HepG2 (cell line): ENCODE measurements at regions not wholly inside any gene's neighbourhood (a gene's known extent, or its start where the extent isn't known, plus 50 kb on each side); places are given as distances from the start of the nearest gene placed in this dataset.

Experiments used
- ATAC-seq: fragments of 200-7000 bp; cut with Tn5 transposase; 3 replicates; pipeline ENCODE4 v1.9.1; 2020; ENCODE audit warnings: mild to moderate bottlenecking, moderate library complexity
- BruUV-seq: library from RNA; stranded (reverse); fragments of 400-500 nt; replicated peaks from 2 replicates; lab custom pipeline; 2021; lab: Mats Ljungman, UMichigan
- CTCF ChIA-PET: fragments of 300-600 bp; formaldehyde crosslinking; extraction: SDS; loops from one replicate; lab custom pipeline; 2021; ENCODE audit warnings: low total read pairs, inconsistent platforms, low intra/inter-chr PET ratio; lab: Yijun Ruan, JAX
- POLR2A ChIA-PET: fragments of 350-600 bp; sonication (Branson Sonifier 250); formaldehyde crosslinking; loops from one replicate; lab custom pipeline; 2020; ENCODE audit warnings: antibody characterized with exemption, inconsistent platforms; lab: Yijun Ruan, JAX
- DNase-seq: peaks from one replicate; pipeline ENCODE4 v3.0.0-alpha.2; 2015; ENCODE audit warnings: low spot score
- FAIRE-seq: peaks from 3 replicates; lab custom pipeline; 2011; peaks lifted over from hg19 to GRCh38; lab: Jason Lieb, UNC
- H2AFZ ChIP-seq: one replicate; pipeline ENCODE4 v1.6.1; 2011; ENCODE audit warnings: low read length, inconsistent platforms
- H3K27ac ChIP-seq: fragments of 300-600 bp; 3 replicates; pipeline ENCODE4 v1.8.0; 2011; ENCODE audit warnings: mixed run types, mild to moderate bottlenecking, mixed read lengths, low read length, inconsistent platforms; ENCODE audit not compliant: insufficient read depth; ENCODE audit errors: extremely low read length
- H3K27me3 ChIP-seq, 2 experiments: fragments of 200-600 bp in 1 of 2; 2 replicates in 1 of 2; 3 replicates in 1 of 2; pipeline versions ENCODE4 v1.6.0 to v1.8.0; 2011; ENCODE audit warnings: low read length in 2 of 2, mild to moderate bottlenecking in 2 of 2, moderate library complexity in 2 of 2, inconsistent platforms in 1 of 2; ENCODE audit not compliant: insufficient read depth in 2 of 2, control insufficient read depth in 1 of 2
- H3K36me3 ChIP-seq, 2 experiments: fragments of 200-600 bp in 1 of 2; replicated peaks in 1 of 2; 2 replicates in 1 of 2; 3 replicates in 1 of 2; pipeline versions ENCODE4 v1.5.1 to v1.8.0; 2011; ENCODE audit warnings: low read length in 2 of 2, inconsistent platforms in 1 of 2; ENCODE audit not compliant: insufficient read depth in 2 of 2, control insufficient read depth in 1 of 2
- H3K4me1 ChIP-seq: 2 replicates; pipeline ENCODE4 v1.5.1; 2012; ENCODE audit warnings: low read length, inconsistent platforms; ENCODE audit not compliant: insufficient read depth
- H3K4me2 ChIP-seq: 2 replicates; pipeline ENCODE4 v1.6.0; 2011; ENCODE audit warnings: low read depth, low read length, inconsistent platforms
- H3K4me3 ChIP-seq, 3 experiments: fragments of 200-600 bp in 1 of 3; sonication (generic), shearing (Covaris generic) in 1 of 3; replicated peaks in 1 of 3; 2 replicates each; pipeline ENCODE4 v1.5.1; 2011 to 2016; ENCODE audit warnings: low read length in 3 of 3, inconsistent platforms in 2 of 3, low read depth in 2 of 3, mild to moderate bottlenecking in 2 of 3, control low read depth in 1 of 3, mixed read lengths in 1 of 3; ENCODE audit not compliant: insufficient read depth in 1 of 3
- H3K79me2 ChIP-seq: one replicate; pipeline ENCODE4 v1.6.1; 2011; ENCODE audit warnings: low read length, inconsistent platforms; ENCODE audit not compliant: insufficient read depth
- H3K9ac ChIP-seq: 2 replicates; pipeline ENCODE4 v1.6.0; 2011; ENCODE audit warnings: mild to moderate bottlenecking, low read depth, low read length, inconsistent platforms; ENCODE audit not compliant: insufficient read depth
- H3K9me3 ChIP-seq: 2 replicates; pipeline ENCODE4 v1.5.1; 2012; ENCODE audit warnings: mild to moderate bottlenecking, low read length
- H4K20me1 ChIP-seq: 2 replicates; pipeline ENCODE4 v1.6.0; 2011; ENCODE audit warnings: inconsistent platforms, mild to moderate bottlenecking, low read length, moderate library complexity; ENCODE audit not compliant: insufficient read depth
- AKAP8 ChIP-seq: sonication (generic); formaldehyde crosslinking; IDR thresholded peaks from 2 replicates; pipeline ENCODE4 v1.5.1; 2020; ENCODE audit warnings: mild to moderate bottlenecking, missing genetic modification reagents
- AKNA ChIP-seq: sonication (generic); formaldehyde crosslinking; IDR thresholded peaks from 2 replicates; pipeline ENCODE4 v1.4.0; 2020; ENCODE audit warnings: missing genetic modification reagents, borderline replicate concordance
- CEBPB ChIP-seq: IDR thresholded peaks from 2 replicates; pipeline ENCODE4 v1.6.1; 2011; ENCODE audit warnings: low read depth, low read length, improper control_type of control experiment, borderline replicate concordance
- CERS6 ChIP-seq: sonication (generic); formaldehyde crosslinking; IDR thresholded peaks from 2 replicates; pipeline ENCODE4 v1.5.0; 2020; ENCODE audit warnings: missing genetic modification reagents
- GABPB1 ChIP-seq: IDR thresholded peaks from 2 replicates; pipeline ENCODE4 v1.6.1; 2016; ENCODE audit warnings: mild to moderate bottlenecking, missing genetic modification reagents, moderate library complexity, missing compliant biosample characterization
- MATR3 ChIP-seq: sonication (generic); formaldehyde crosslinking; IDR thresholded peaks from 2 replicates; pipeline ENCODE4 v1.4.0; 2020; ENCODE audit warnings: missing genetic modification reagents
- PHF21A ChIP-seq: sonication (generic); formaldehyde crosslinking; IDR thresholded peaks from 2 replicates; pipeline ENCODE4 v1.5.0; 2020; ENCODE audit warnings: mild to moderate bottlenecking, missing genetic modification reagents
- SMAD1 ChIP-seq: sonication (generic); formaldehyde crosslinking; IDR thresholded peaks from 2 replicates; pipeline ENCODE4 v1.4.0; 2020; ENCODE audit warnings: missing genetic modification reagents, low read depth, mild to moderate bottlenecking, borderline replicate concordance
- ZKSCAN1 ChIP-seq: fragments of 150-350 bp; IDR thresholded peaks from 2 replicates; pipeline ENCODE4 v1.6.1; 2014; ENCODE audit warnings: low read length
- ZNF235 ChIP-seq: sonication (generic); formaldehyde crosslinking; IDR thresholded peaks from 2 replicates; pipeline ENCODE4 v1.8.1; 2023; ENCODE audit warnings: mild to moderate bottlenecking, missing genetic modification reagents, borderline replicate concordance
- ZNF710 ChIP-seq: sonication (generic); formaldehyde crosslinking; IDR thresholded peaks from 2 replicates; pipeline ENCODE4 v1.5.0; 2020; ENCODE audit warnings: mild to moderate bottlenecking, missing genetic modification reagents, borderline replicate concordance
- ZNF766 ChIP-seq: sonication (generic); formaldehyde crosslinking; IDR thresholded peaks from 2 replicates; pipeline ENCODE4 v1.5.0; 2020; ENCODE audit warnings: missing genetic modification reagents, borderline replicate concordance
- WGBS: methylation state at CpG from one replicate; pipeline ENCODE4 v1.1.6; 2017; ENCODE audit warnings: low lambda C conversion rate; 5-methylcytosine and 5-hydroxymethylcytosine counted together
- in situ Hi-C: cut with HindIII; loops from 2 replicates; pipeline ENCODE4 v1.10.0; 2017; ENCODE audit warnings: low pct_unique_long_range_greater_than_20kb; ENCODE audit not compliant: extremely low pct_ligation_motif_present
- intact Hi-C: fragments of 100-400 bp; cut with micrococcal nuclease; formaldehyde crosslinking; loops from one replicate; pipeline ENCODE4 v1.10.0; 2022; ENCODE audit not compliant: unreplicated experiment

GRCh38 chr3:104849070-104849469, 517.6 kb upstream of the ALCAM start:
- no peaks in the 10 kb centered on the region for H3K79me2 ChIP-seq
- no peak overlapping the region for H2AFZ ChIP-seq
- no peak for DNase-seq
- H3K9ac ChIP-seq: no peak overlapping the region
- BruUV-seq: no TSS peak
- H3K36me3 ChIP-seq: no peaks in the 10 kb centered on the region
- in situ Hi-C loops: no loop called here
- CTCF ChIA-PET: no interaction called here
- POLR2A ChIA-PET: no interaction called here
- H3K4me3 ChIP-seq: no peak overlapping the region
- intact Hi-C loops: no loop called here
- H4K20me1 ChIP-seq: no peaks in the 10 kb centered on the region
- TF ChIP-seq ZNF235 (CRISPR knock-in tag): no peak
- TF ChIP-seq CEBPB: peak; percentile 82
- ATAC-seq: no peak
- H3K4me2 ChIP-seq: no peak overlapping the region
- WGBS: 6% methylated on average over 2 of the region's 2 CpGs
- no peak overlapping the region for H3K27ac ChIP-seq
- peaks cover 8% of the 10 kb centered on the region; the same call in 1 of the 2 replicates for H3K9me3 ChIP-seq
- no peaks in the 10 kb centered on the region for H3K4me1 ChIP-seq
- FAIRE-seq: no peak
- no peaks in the 10 kb centered on the region for H3K27me3 ChIP-seq

- POLR2A ChIA-PET: no interaction called here
- intact Hi-C loops: no loop called here
- no TSS peak for BruUV-seq
- TF ChIP-seq CERS6 (CRISPR knock-in tag): no peak
- no peak for TF ChIP-seq GABPB1
- no peak for TF ChIP-seq SMAD1 (CRISPR knock-in tag)
- no peak for TF ChIP-seq MATR3 (CRISPR knock-in tag)
- no peak for TF ChIP-seq AKNA
- TF ChIP-seq AKAP8: no peak
- TF ChIP-seq ZKSCAN1: no peak
- TF ChIP-seq PHF21A (CRISPR knock-in tag): no peak
- no peak for TF ChIP-seq ZNF766
- TF ChIP-seq ZNF710 (CRISPR knock-in tag): no peak
These were observed 512.2 kb upstream of the ALCAM start for GRCh38 chr3:104854468-104854867.

More at GRCh38 chr3:104854468-104854867, 512.2 kb upstream of the ALCAM start:
- Histone ChIP-seq H3K4me1 (no peaks in the 10 kb centered on the region), H3K36me3 (no peaks in the 10 kb centered on the region), H3K9ac (no peak overlapping the region), H3K4me3 (no peak overlapping the region), H2AFZ (no peak overlapping the region), H4K20me1 (no peaks in the 10 kb centered on the region), H3K4me2 (no peak overlapping the region), H3K27me3 (no peaks in the 10 kb centered on the region), H3K79me2 (no peaks in the 10 kb centered on the region), H3K27ac (no peak overlapping the region), H3K9me3 (no peaks in the 10 kb centered on the region)
- CTCF ChIA-PET: no interaction called here
- no peak for DNase-seq
- ATAC-seq: no peak
- in situ Hi-C loops: no loop called here
- no peak for FAIRE-seq
- 5% methylated on average over 2 of the region's 2 CpGs for WGBS
